ENCODE measurements at regions not wholly inside any gene's neighbourhood (a gene's known extent, or its start where the extent isn't known, plus 50 kb on each side); places are given as distances from the start of the nearest gene placed in this dataset.
A peak's percentile ranks its signal among the peaks of the same experiment; 100 is the strongest.

DNA sequence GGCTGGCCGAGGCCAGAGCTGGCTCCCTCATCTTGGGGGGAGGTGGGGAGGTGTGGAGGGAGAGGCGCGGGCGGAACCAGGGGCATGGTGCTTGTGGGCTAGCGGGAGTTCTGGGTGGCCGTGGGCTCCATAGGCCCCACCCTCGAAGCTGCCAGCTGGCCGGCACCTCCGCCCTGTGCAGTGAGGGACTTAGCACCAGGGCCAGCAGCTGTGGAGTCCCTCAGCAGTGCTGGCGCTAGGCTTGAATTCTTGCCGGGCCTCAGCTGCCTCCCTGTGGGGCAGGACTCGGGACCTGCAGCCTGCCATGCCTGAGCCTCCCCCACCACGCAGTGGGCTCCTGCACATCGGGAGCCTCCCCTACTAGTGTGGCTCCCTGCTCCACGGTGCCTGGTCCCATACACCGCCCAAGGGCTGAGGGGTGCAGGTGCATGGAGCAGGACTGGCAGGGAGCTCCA is 603.3 kb downstream of the PCDH18 start:
- no peak for DNase-seq (ENCODE audit: low spot score)

- DNase-seq (ENCODE audit: low spot score), result no peak
Measured at GRCh38 chr4:136927172-136927571, 605.1 kb downstream of the PCDH18 start.

DNA sequence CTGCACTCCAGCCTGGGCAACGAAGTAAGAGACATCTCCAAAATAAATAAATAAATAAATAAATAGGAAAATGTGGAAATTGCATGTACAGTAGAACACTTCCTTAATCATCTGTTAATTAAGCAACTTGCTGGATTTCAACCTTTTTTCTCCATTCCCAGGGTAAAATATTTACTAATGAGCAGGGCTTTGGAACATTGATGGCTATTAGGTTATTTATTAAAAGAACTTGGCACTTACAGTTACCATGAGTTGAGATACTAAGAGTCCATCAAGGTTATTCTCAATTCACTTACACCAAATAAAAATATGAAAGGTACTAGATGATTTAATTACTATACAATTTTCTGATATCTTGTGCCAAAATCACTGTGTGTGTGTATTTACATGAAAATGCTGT is 607.1 kb downstream of the PCDH18 start:
- DNase-seq (ENCODE audit: low spot score), result no peak

GRCh38 chr4:136922066-136922465 is 610.2 kb downstream of the PCDH18 start:
- no peak for DNase-seq (ENCODE audit: low spot score)

GRCh38 chr4:136920092-136920881 is 612.0 kb downstream of the PCDH18 start:
- DNase-seq (ENCODE audit: low spot score), result no peak

DNA sequence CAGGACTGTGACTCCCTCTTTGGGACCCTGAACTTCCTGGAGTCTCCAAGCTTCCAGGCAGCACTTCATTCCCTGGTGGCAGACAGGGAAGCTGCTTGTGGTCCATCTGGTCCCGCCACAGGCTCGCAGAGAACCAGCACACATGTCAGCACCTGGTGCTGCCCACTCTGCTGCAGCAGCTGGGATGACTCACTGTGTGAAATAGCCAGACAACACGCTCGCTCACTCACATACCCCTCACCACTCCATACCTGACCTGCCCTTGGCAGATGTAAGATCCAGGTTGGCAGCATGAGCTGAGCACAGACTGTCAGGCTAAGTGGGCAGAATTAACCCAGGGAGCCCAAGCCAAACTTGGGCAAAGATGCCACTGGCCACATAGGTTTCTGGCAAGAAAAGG is 613.5 kb downstream of the PCDH18 start:
- no peak for DNase-seq (ENCODE audit: low spot score)

DNA sequence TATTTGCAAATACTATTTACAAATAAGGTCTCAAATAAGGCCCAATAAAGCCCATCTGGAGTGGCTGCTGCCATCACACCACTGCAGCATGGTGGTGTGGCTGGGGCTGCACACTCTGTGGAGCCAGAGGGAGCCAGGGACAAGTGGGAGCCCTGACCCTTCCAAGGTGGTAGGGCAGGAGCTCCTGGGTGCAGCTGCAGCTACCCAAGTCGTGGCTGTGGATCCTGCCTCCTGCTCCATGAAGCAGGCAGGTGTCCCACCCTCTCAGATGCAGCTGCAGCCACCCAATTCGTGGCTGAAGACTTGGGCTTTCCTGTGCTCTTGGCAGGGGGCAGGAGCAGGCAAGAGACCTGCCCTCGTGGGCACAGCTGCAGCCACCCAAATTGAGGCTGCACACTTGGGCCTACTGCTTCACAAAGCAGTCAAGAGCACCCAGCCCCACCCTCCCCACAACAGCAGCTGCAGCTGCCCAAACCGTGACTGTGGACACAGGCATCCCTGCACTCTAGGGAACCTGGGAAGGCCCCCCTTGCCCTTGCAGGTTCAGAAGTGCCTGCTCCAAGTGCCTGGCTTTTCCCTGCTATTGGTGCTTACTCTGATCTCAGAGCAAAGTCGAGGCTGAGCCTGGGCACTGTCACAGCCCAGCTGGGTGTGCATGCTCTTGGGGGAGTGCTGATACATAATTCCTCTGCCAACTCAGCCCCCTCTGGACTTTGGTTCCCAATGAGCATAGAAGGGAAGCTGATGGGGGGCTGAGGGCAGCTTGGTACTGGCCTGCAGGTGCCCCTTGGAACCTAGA is 614.8 kb downstream of the PCDH18 start:
- no peak for DNase-seq (ENCODE audit: low spot score)

DNA sequence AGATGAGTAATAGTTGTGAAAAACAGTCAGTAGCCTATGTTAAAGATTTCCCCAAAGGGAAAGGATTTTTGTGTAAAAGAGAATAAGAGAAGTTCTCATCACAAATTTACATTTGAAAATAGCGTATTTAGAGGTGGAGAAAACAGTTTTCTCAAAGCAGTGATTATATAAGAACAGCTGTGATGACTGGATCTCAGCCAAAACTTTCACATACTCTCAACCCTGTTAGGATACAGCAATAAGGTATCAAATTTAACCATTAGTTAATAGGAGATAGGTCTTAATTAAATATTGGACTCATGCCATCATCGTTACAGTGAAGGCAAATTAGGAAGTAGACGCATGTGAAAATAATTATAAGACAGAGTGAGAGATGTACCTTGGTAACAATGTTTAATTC is 622.7 kb downstream of the PCDH18 start:
- DNase-seq (ENCODE audit: low spot score), result no peak

DNA sequence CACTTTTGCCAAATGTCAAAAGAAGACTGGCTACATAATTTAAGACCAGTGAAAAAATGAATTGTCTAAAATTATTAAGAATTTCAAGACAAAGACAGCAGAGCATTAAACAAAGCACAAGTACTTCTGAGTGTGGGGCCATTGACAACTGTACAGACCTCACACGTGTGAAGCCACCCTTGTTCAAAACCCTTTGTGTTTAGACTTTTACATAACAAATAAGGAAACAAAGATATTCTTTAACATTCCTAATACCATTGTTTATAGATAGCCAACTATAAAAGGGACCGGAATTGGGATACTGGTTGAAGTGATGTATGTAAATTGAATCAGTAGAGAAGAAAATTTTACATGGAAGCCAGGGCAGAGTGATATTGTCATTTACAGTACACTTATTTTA is 624.2 kb downstream of the PCDH18 start:
- DNase-seq (ENCODE audit: low spot score), result no peak

GRCh38 chr4:136900696-136901095 is 631.6 kb downstream of the PCDH18 start:
- no peak for DNase-seq (ENCODE audit: low spot score)

- DNase-seq (ENCODE audit: low spot score), result peak; percentile 39
Measured at GRCh38 chr4:136898590-136899248, 633.6 kb downstream of the PCDH18 start.

- DNase-seq (ENCODE audit: low spot score), result no peak
Measured at GRCh38 chr4:136893573-136893972, 638.7 kb downstream of the PCDH18 start.

GRCh38 chr4:136881666-136882065 is 650.6 kb downstream of the PCDH18 start:
- DNase-seq (ENCODE audit: low spot score), result no peak

GRCh38 chr4:136873555-136873954 is 658.7 kb downstream of the PCDH18 start:
- DNase-seq (ENCODE audit: low spot score), result no peak

- DNase-seq (ENCODE audit: low spot score), result no peak
Measured at GRCh38 chr4:136867465-136867864, 664.8 kb downstream of the PCDH18 start.

DNA sequence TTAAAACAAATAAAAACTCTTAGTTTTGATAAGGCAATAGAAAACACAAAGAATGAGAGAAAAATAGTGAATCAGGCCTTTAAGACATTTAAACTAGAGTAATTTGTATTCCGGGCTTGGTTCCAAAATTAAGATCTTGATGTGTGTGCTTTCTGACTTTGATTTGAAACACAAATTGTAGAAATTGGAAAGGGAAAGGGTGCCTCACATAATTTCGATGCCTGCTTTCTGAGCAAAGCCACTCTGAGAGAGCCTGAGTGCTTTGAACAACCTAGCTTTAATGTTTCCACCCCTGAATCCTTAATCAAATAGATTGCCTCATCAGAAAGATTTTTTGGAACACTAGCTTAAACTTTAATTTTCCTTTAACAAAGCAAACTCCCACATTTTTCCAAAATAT is 666.8 kb downstream of the PCDH18 start:
- DNase-seq (ENCODE audit: low spot score), result peak; percentile 70

DNA sequence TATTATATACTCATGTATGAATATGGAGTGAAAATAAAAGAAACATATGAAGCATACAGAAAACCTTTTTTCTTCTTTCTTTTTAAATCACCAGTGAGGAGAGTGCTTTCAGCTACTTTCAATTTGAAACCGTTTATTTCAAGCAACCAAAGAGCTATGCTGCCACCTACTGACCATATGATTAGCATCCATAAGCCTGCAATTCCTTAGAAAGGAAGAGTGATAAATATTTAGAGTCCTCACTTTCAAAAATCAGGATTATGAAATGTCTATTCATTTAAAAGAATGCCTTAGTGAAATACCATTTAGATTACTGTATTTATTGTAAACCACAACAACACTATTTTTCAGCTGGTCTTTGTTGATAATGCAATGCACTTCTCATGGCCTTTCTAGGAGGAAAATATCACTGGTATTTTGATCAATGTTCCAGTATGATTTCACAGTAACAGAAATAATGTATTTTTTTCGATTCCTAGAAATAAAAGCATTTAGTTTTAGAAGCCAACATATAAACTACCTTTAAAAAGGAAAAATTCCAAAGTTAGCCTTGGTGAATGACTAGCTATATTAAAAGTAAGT is 667.6 kb downstream of the PCDH18 start:
- peak; percentile 91 for DNase-seq (ENCODE audit: low spot score)

DNA sequence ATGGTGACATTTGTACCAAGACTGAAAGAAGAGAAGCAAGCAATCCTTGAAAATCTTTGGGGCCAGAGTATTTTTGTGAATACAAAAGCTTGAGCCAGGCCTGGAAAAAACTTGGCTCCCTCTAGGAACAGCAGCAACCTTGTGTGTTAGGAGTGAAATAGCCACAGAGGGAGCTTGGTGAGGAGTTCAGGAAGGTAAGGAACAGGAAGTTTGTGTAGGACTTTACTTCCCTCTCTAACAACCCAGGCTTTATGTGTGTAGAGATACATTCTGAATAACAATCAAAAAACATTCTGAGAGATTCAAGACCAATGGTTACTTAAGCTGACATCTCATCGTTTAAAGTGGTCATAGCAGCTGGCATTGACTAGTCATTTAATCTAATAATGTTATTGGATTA is 668.5 kb downstream of the PCDH18 start:
- peak; percentile 7 for DNase-seq (ENCODE audit: low spot score)

GRCh38 chr4:136862653-136863052 is 669.6 kb downstream of the PCDH18 start:
- no peak for DNase-seq (ENCODE audit: low spot score)

DNA sequence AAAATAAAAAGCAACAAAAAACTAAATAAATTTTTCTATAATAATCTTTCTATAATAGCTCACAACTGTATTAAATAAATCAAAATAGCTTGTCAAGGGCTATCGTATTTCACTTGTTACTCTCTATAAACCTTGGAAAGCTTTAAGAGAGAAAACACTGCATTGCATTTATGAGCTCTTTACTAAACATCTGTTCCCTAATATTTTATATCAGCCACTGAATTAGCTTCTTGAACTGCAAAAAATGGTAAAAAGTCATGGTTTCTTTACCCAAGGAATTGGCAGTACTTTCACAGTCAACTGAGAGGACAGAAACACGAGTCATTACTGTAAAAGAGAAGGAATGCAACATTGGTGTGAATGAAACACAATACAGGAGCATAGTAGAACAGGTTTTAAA is 671.2 kb downstream of the PCDH18 start:
- DNase-seq (ENCODE audit: low spot score), result peak; percentile 59

- DNase-seq (ENCODE audit: low spot score), result no peak
Measured at GRCh38 chr4:136858903-136859302, 673.4 kb downstream of the PCDH18 start.

- DNase-seq (ENCODE audit: low spot score), result no peak
Measured at GRCh38 chr4:136855886-136856285, 676.4 kb downstream of the PCDH18 start.

All from umbilical cord (tissue), 1 donor.